ENCODE measurements at regions not wholly inside any gene's neighbourhood (a gene's known extent, or its start where the extent isn't known, plus 50 kb on each side); places are given as distances from the start of the nearest gene placed in this dataset.

- TF ChIP-seq CTCF (IDR thresholded peaks at IDR 0.05) (no peak), POLR2AphosphoS5 (IDR thresholded peaks at IDR 0.05) (no peak), POLR2A (IDR thresholded peaks at IDR 0.05) (no peak), EP300 (IDR thresholded peaks at IDR 0.05; ENCODE audit: low read depth) (no peak)
These were observed 521.5 kb downstream of the SLITRK6 start for GRCh38 chr13:85277748-85278147.
